ENCODE measurements at regions not wholly inside any gene's neighbourhood (a gene's known extent, or its start where the extent isn't known, plus 50 kb on each side); places are given as distances from the start of the nearest gene placed in this dataset.
"Not testable (repeated sequence)": the region's sequence is repeated elsewhere in the genome, so short reads cannot be mapped to it uniquely, and the experiment has no call there.

DNA sequence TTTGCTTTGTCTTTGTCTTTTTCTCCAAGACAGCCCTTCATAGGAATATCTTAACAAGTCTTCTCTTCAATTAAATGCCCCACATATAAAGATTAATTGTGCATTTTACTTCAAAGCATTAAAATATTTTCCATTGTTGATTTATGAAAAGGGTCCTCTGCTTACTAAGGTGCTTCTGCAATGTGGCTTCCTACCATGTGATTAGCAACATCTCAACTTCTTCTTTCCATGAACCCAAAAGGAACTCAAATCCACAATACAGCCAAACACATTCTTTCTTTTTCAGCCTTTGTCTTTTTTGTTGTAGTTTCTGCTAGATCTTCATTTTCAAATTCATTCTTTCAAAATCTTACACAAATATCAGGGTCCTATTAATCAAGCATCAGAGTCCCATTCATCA, 309.2 kb downstream of the NSUN3 start:
- Histone ChIP-seq H3K27ac (no peak overlapping the region), H3K4me3 (no peak overlapping the region), H3K36me3 (no peaks in the 10 kb centered on the region), H3K4me1 (no peaks in the 10 kb centered on the region), H3K27me3 (no peaks in the 10 kb centered on the region), H3K9me3 (peaks cover 4 to 6% of the 10 kb centered on the region in 2 donors)
- no peak for DNase-seq
- TF ChIP-seq, protein P1, sequence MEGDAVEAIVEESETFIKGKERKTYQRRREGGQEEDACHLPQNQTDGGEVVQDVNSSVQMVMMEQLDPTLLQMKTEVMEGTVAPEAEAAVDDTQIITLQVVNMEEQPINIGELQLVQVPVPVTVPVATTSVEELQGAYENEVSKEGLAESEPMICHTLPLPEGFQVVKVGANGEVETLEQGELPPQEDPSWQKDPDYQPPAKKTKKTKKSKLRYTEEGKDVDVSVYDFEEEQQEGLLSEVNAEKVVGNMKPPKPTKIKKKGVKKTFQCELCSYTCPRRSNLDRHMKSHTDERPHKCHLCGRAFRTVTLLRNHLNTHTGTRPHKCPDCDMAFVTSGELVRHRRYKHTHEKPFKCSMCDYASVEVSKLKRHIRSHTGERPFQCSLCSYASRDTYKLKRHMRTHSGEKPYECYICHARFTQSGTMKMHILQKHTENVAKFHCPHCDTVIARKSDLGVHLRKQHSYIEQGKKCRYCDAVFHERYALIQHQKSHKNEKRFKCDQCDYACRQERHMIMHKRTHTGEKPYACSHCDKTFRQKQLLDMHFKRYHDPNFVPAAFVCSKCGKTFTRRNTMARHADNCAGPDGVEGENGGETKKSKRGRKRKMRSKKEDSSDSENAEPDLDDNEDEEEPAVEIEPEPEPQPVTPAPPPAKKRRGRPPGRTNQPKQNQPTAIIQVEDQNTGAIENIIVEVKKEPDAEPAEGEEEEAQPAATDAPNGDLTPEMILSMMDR (IDR thresholded peaks at IDR 0.05), result no peak
- TF ChIP-seq POLR2A (IDR thresholded peaks at IDR 0.05) (no peak), POLR2AphosphoS5 (IDR thresholded peaks at IDR 0.05) (no peak), EP300 (IDR thresholded peaks at IDR 0.05; ENCODE audit: low read depth) (no peak)
- intact Hi-C loops (cut with DNase I; ENCODE audit: low total_unique reads) (no loop called here), in situ Hi-C loops (cut with MboI; ENCODE audit: low pct_ligation_motif_present in 1 of 4, low pct_unique_long_range_greater_than_20kb in 1 of 4, low sequenced_read_pairs in 3 of 4) (no loop called here)

DNA sequence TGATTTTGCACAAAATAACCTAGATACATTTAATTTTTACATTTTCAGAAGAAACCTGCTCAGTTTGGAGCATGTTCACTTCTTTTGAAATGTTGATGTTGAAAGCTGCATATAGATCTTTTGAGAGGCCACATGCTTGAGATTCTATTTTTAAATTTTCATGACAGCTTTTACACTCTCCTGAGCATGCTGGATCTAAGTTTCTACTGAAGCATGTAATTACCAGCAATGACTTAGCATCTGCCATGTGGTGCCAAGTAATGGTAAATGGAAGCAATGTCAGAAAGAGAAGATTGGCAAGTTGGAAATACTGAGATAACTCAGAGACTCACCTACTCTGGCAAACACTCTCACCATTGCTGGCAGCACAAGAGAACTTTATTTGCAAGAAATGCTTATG, 310.6 kb downstream of the NSUN3 start:
- in situ Hi-C loops (cut with MboI; ENCODE audit: low pct_ligation_motif_present in 1 of 4, low pct_unique_long_range_greater_than_20kb in 1 of 4, low sequenced_read_pairs in 3 of 4) (no loop called here), intact Hi-C loops (cut with DNase I; ENCODE audit: low total_unique reads) (no loop called here)
- no peak for DNase-seq
- H3K9me3 ChIP-seq, result peaks cover 3 to 6% of the 10 kb centered on the region in 2 donors
- peaks cover 0 to under 1% (median 0%) of the 10 kb centered on the region in 4 donors for H3K4me1 ChIP-seq
- H3K27ac ChIP-seq, result no peak overlapping the region
- TF ChIP-seq EP300 (IDR thresholded peaks at IDR 0.05; ENCODE audit: low read depth) (no peak), POLR2AphosphoS5 (IDR thresholded peaks at IDR 0.05) (no peak), POLR2A (IDR thresholded peaks at IDR 0.05) (no peak)
- TF ChIP-seq, protein P1 (IDR thresholded peaks at IDR 0.05), result no peak
- H3K4me3 ChIP-seq, result no peak overlapping the region
- no peaks in the 10 kb centered on the region for H3K36me3 ChIP-seq
- no peaks in the 10 kb centered on the region for H3K27me3 ChIP-seq

DNA sequence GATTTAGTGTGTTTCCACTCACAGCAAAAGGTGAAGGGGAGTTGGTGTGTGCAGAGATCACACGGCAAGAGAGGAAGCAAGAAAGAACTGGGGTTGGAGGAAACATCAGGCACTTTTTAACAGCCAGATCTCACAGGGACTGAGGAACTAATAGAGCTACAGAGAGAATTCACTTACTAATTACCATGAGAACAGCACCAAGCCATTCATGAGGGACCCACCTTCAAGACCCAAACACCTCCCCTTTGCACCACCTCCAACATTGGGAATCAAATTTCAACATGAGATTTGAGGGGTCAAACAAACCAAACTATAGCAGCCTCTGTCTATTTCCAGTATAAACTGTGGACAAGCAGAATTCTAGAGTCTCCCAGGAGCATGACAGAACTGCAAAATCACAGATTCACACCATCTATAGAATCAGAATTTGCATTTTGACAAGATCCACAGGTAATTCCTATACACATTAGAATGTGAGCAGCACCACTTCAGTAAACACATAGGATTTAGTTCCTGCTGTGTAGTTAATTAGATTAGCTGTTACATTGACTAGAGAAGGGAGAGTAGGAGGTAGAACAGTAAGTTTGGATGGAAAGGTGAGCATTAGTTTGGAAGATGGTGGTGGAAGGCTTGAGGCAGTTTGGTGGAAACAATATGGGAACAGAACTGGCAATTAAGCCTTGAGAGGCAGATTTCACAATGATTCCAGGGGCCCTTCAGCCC, 311.7 kb downstream of the NSUN3 start:
- intact Hi-C loops (cut with DNase I; ENCODE audit: low total_unique reads) (no loop called here), in situ Hi-C loops (cut with MboI; ENCODE audit: low pct_ligation_motif_present in 1 of 4, low pct_unique_long_range_greater_than_20kb in 1 of 4, low sequenced_read_pairs in 3 of 4) (no loop called here)
- Histone ChIP-seq H3K27me3 (no peaks in the 10 kb centered on the region), H3K4me3 (no peak overlapping the region), H3K9me3 (peaks cover 0 to 2% of the 10 kb centered on the region in 2 donors), H3K27ac (no peak overlapping the region), H3K4me1 (peaks cover 0 to 6% (median 0%) of the 10 kb centered on the region in 4 donors), H3K36me3 (no peaks in the 10 kb centered on the region)
- TF ChIP-seq POLR2AphosphoS5 (IDR thresholded peaks at IDR 0.05), result no peak
- TF ChIP-seq, protein P1 (IDR thresholded peaks at IDR 0.05), result no peak
- TF ChIP-seq POLR2A (IDR thresholded peaks at IDR 0.05), result no peak
- no peak for TF ChIP-seq EP300 (IDR thresholded peaks at IDR 0.05; ENCODE audit: low read depth)
- no peak for DNase-seq
- WGBS, 2 donors (ENCODE audit: low coverage in 1 of 2), result 61 to 63% methylated on average over 1 of the region's 1 CpG

DNA sequence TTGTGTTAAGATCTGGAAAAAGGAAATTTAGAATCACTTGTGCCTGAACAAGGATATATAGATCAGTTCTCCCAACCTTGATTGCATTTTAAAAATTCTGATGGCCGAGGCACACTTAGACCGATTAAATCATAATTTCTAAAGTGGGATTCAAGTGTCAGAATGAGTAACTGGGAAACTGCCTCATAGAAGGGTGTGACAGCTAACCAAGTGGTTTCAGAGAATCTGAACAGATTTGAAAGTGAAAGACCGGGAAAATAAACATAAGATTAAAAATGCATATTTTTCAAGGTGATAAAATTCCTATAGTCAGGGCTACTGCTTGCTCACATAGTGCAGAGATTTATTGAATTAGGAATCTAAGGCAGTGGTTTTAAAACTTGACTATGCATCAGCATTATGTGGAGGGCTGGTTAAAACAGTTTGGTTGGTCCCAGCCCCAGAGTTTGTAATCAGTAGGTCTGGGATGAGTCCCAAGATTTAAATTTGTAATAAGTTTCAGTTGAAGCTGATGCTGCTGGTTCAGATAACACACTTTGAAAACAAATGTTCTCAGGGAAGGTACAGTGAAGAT, 314.3 kb downstream of the NSUN3 start:
- in situ Hi-C loops (cut with MboI; ENCODE audit: low pct_ligation_motif_present in 1 of 4, low pct_unique_long_range_greater_than_20kb in 1 of 4, low sequenced_read_pairs in 3 of 4); H3K4me1 ChIP-seq; H3K9me3 ChIP-seq; H3K27ac ChIP-seq; intact Hi-C loops (cut with DNase I; ENCODE audit: low total_unique reads); DNase-seq; H3K36me3 ChIP-seq; H3K4me3 ChIP-seq; H3K27me3 ChIP-seq: not testable (repeated sequence)
- 82% methylated on average over 3 of the region's 3 CpGs for WGBS, 2 donors (ENCODE audit: low coverage in 1 of 2)

DNA sequence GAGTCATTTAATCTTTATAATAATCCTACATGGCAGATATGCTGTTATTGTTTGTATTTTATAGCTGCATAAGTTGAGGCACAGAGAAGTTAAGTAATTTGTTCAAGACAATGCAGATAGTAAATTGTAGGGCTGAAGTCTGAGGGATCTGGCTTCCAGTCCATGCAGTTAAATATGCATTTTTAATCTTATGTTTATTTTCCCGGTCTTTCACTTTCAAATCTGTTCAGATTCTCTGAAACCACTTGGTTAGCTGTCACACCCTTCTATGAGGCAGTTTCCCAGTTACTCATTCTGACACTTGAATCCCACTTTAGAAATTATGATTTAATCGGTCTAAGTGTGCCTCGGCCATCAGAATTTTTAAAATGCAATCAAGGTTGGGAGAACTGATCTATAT, 315.0 kb downstream of the NSUN3 start:
- intact Hi-C loops (cut with DNase I; ENCODE audit: low total_unique reads); H3K4me3 ChIP-seq; DNase-seq; H3K9me3 ChIP-seq; H3K27me3 ChIP-seq; in situ Hi-C loops (cut with MboI; ENCODE audit: low pct_ligation_motif_present in 1 of 4, low pct_unique_long_range_greater_than_20kb in 1 of 4, low sequenced_read_pairs in 3 of 4); H3K27ac ChIP-seq; H3K4me1 ChIP-seq; H3K36me3 ChIP-seq: not testable (repeated sequence)
- 55 to 67% methylated on average over 2 to 3 of the region's 3 CpGs for WGBS, 2 donors (ENCODE audit: low coverage in 1 of 2)

Data from transverse colon (tissue), 4 donors.